ENCODE measurements at regions not wholly inside any gene's neighbourhood (a gene's known extent, or its start where the extent isn't known, plus 50 kb on each side); places are given as distances from the start of the nearest gene placed in this dataset.
"Not testable (repeated sequence)": the region's sequence is repeated elsewhere in the genome, so short reads cannot be mapped to it uniquely, and the experiment has no call there.

- DNase-seq (ENCODE audit: low read depth in 4 of 4, low spot score in 2 of 4), result no peak
These were observed 652.1 kb downstream of the LRRC70 start for GRCh38 chr5:63230754-63231153.

GRCh38 chr5:63228154-63228553 lies 649.5 kb downstream of the LRRC70 start:
- DNase-seq (ENCODE audit: low read depth in 4 of 4, low spot score in 2 of 4), result no peak

- DNase-seq (ENCODE audit: low read depth in 4 of 4, low spot score in 2 of 4), result no peak
These were observed 641.6 kb downstream of the LRRC70 start for GRCh38 chr5:63220244-63220643.

DNA sequence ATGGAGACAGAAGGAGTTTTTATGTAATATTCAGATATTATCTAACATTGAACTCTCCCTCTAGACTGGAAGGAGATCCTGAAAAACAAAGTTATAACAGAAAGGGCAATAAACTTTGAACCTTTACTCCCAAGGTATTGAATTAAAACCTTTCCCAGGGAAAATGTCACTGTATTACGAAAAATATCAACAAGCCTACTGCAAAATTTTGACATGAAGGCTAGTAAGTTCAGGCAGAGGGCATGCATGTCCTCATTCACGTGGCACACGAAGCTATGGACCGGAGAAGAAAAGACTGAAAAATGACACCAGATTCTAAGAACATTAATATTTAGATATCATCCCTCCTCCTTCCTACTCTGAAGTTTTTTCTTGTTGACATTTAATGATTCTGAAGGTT lies 638.8 kb downstream of the LRRC70 start:
- DNase-seq (ENCODE audit: low read depth in 4 of 4, low spot score in 2 of 4), result no peak

DNA sequence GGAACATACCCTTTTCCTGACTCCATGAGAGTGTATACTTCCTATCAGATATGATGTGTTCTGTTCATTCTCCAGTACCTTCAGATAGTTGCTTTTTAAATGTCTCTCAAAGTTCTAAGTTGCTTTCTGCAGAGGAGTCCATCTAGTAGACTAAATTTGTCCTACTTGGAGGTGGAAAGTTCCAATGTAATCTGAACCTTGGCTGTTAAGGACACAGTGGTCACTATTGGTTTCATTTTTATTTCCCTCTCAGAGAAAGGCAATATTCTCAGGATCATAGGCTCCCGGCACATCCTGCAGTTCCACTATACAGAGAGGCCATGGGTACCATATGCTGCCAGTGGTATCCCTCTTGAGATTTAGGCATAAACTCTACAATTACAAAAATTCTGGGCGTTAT lies 634.6 kb downstream of the LRRC70 start:
- DNase-seq (ENCODE audit: low read depth in 4 of 4, low spot score in 2 of 4), result no peak

DNA sequence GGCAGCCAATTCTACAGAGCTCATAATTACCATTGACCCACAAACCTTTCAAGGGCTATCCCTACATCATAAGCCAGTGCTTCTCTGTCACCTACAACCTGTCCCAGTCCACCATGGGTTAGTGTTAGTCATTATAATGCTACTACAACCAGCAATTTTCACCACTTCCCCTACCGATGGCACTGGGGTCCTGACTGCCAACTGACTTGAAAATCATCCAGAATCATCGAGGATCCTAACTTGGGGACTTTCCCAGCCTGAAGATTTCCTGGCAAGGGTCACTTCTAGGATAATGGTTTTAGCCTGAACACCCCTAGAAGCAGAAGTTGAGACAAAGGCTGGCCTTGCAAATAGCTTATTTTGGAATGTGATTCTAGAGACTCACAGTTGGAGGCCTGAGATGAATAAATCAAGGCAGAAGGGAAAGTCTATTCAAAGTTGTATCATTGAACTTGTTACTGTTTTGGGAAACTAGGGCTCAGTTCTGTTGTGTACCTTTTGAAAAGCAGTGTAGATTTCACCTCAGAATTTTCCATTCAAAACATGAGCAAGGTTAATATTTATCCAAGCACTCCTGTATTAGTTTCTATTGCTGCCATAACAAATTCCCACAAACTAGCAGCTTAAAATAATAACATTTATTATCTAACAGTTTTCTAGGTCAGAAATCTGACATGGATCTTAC lies 633.0 kb downstream of the LRRC70 start:
- DNase-seq (ENCODE audit: low read depth in 4 of 4, low spot score in 2 of 4), result no peak

- DNase-seq (ENCODE audit: low read depth in 4 of 4, low spot score in 2 of 4), result no peak
These were observed 627.4 kb downstream of the LRRC70 start for GRCh38 chr5:63205976-63206375.

- DNase-seq (ENCODE audit: low read depth in 4 of 4, low spot score in 2 of 4), result no peak
These were observed 623.1 kb downstream of the LRRC70 start for GRCh38 chr5:63201738-63202137.

DNA sequence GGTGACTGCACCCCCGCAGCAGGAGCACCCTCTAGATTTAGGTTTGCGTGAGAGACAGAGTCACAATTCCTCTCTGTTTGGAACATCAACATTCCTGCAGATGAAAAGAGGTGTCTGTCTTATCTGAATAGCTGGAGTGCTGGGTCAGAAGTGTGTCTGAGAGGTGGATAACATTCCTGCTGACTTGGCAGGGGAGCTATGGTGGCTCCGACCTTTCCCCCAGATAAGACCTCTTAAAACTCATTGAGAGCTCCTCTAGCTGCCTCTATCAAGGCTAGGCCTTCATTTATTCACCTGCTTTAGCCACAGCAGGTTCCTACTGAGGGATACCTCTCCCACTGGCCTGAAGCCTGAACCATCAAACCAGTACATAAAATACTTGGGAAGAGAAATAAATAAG lies 615.5 kb downstream of the LRRC70 start:
- DNase-seq (ENCODE audit: low read depth in 4 of 4, low spot score in 2 of 4), result no peak

GRCh38 chr5:63180190-63180589 lies 601.6 kb downstream of the LRRC70 start:
- not testable (repeated sequence) for DNase-seq (ENCODE audit: low read depth in 4 of 4, low spot score in 2 of 4)

GRCh38 chr5:63175850-63176249 lies 597.2 kb downstream of the LRRC70 start:
- no peak for DNase-seq (ENCODE audit: low read depth in 4 of 4, low spot score in 2 of 4)

DNA sequence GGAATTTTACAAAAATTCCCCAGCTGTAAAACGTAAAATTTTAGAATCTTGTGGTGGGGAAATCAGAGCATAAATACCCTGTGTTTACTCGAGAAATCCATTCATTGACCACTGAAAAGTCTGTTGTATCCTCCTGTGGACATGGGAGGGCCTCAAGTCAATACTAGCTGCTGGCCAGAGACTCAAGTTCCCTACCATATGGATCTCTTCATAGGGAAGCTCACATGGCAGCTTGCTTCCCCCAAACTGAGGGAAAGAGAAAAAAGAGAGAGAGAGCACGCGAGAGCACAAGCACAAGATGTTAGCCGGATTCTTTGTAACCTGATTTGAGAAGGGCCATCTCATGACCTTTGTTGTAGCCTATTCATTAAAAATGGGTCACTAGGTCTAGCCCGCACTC lies 591.9 kb downstream of the LRRC70 start:
- DNase-seq (ENCODE audit: low read depth in 4 of 4, low spot score in 2 of 4), result no peak

GRCh38 chr5:63164838-63165535 lies 586.4 kb downstream of the LRRC70 start:
- no peak for DNase-seq (ENCODE audit: low read depth in 4 of 4, low spot score in 2 of 4)

DNA sequence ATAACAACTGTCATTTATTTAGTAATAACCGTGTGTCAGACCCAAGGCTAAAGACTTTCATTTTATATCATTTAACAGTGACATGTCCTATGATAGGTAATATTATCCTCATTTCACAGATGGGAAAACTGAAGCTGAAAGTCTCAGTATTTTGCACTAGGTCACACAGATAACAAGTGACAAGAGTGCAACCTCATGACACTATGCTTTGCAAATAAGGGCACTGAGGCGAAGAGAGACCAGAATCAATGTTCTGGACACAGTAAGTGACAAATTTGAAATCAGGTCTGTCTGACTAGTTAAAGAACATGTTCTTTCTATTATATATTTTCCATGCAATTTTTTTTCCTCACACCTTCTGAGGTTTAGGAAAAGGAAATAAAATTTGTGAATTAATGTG lies 585.7 kb downstream of the LRRC70 start:
- no peak for DNase-seq (ENCODE audit: low read depth in 4 of 4, low spot score in 2 of 4)

DNA sequence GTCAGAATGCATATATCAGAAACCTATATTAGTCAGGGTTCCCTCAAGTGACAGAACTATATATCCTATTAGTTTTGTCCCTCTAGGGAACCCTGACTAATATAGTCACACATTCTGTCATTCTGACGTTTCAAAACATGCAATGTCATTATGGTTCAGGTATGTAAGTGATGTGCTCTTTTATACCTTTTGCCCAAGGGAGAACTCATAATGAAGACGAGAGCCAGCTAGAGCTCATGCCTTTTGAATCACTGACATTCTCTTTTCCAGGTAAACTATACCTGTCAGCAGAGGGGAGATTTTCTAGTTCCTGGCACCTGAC lies 576.7 kb downstream of the LRRC70 start:
- DNase-seq (ENCODE audit: low read depth in 4 of 4, low spot score in 2 of 4), result no peak

- no peak for DNase-seq (ENCODE audit: low read depth in 4 of 4, low spot score in 2 of 4)
These were observed 576.1 kb downstream of the LRRC70 start for GRCh38 chr5:63154476-63155309.

GRCh38 chr5:63152871-63153270 lies 574.3 kb downstream of the LRRC70 start:
- no peak for DNase-seq (ENCODE audit: low read depth in 4 of 4, low spot score in 2 of 4)

DNA sequence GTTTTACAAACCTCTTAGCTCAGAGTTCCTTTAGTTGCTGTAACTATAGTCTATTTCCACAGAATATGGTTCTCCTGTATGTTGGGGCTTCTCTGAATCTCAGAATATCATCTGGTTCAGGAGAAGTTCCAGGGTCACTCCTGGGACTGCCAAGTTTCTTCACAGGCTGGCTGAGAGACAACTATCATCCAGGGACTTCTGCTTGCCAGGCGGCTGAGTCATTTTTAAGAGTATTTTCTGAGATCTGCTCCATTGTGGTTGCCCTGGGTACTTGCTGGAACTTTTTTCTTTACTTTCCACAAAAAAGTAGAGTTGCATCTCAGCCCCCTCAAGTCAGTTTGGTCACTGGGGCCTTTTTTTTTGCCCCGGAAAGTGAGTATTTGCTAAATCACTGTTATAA lies 566.5 kb downstream of the LRRC70 start:
- no peak for DNase-seq (ENCODE audit: low read depth in 4 of 4, low spot score in 2 of 4)

DNA sequence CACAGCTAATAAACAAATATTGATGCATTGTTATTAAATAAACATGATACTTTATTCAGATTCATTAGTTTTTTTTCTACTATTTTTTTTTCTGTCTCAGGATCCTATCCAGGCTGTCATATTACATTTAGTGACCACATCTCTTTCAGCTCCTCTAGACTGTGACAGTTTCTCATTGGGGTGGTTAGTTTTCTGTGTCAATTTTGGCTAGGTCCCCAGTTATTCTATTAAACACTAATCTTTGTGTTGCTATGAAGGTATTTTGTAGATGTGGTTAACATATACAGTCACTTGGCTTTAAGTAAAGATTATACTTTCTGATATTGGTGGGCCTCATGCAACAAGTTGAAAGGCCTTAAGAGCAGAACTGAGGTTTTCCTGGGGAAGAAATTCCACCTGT lies 563.0 kb downstream of the LRRC70 start:
- DNase-seq (ENCODE audit: low read depth in 4 of 4, low spot score in 2 of 4), result no peak

DNA sequence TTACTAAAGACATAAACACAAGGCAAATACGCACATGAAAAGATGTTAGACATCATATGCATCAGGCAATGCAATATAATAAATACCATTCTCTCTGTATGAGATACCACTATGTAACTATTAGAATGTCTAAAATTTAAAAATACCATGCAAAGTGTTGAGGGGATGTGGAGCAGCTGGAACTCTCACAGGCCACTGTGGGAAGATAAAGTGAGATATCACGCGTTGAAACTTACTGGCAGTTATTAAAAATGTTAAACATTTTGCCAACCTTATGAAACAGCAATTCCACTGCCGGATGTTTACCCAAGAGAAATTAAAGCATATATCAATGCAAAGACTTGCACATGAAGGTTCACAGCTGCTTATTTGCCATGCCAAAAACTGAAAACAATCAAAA lies 556.7 kb downstream of the LRRC70 start:
- DNase-seq (ENCODE audit: low read depth in 4 of 4, low spot score in 2 of 4), result no peak

DNA sequence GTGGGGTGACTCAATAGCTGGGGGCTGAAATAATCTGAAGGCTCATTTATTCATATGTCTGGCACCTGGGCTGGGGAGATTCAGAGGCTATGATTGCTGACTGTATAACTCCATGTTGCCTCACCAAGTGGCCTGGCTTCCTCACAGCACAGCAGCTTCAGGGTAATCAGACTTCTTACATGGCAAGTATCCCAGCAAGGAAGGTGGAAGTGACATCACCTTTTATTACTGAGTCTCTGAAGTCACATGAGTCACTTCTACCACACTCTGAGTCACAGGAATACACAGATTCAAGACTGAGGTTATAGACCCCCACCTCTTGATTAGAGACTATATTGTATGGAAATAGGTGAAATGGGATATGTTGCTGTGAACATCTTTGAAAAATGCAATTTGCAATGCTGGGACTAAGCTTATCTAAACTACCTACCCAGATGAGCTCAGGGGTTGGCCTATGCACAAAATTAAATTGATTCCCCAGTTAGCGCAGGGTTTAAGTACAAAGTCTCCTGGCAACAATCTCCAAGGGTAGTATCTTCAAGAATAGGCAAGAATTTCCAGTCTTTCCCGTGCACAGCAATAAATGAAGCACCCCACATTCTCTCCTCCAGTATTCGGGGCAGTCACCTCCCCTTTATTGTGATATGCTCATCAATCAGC lies 553.1 kb downstream of the LRRC70 start:
- no peak for DNase-seq (ENCODE audit: low read depth in 4 of 4, low spot score in 2 of 4)

All from left renal cortex interstitium (tissue), 4 donors.